ENCODE measurements at regions not wholly inside any gene's neighbourhood (a gene's known extent, or its start where the extent isn't known, plus 50 kb on each side); places are given as distances from the start of the nearest gene placed in this dataset.

- H3K36me3 Mint-ChIP-seq (ENCODE audit: low read depth), result no peaks in the 10 kb centered on the region
- H3K27me3 Mint-ChIP-seq (ENCODE audit: low read depth), result no peaks in the 10 kb centered on the region
- no peak overlapping the region for H3K4me3 Mint-ChIP-seq
- no peaks in the 10 kb centered on the region for H3K9me3 Mint-ChIP-seq (ENCODE audit: insufficient read depth)
- no peak for ATAC-seq
- POLR2A ChIA-PET, result no interaction called here
- H3K27ac Mint-ChIP-seq, result no peak overlapping the region
- CTCF ChIA-PET, result no interaction called here
- no peak for DNase-seq
- H3K4me1 Mint-ChIP-seq (ENCODE audit: low read depth), result no peaks in the 10 kb centered on the region
Measured at GRCh38 chr10:52651293-52651692, 121.3 kb downstream of the MBL2 start.

GRCh38 chr10:52652431-52653262 lies 119.9 kb downstream of the MBL2 start:
- ATAC-seq, result no peak
- no peak overlapping the region for H3K27ac Mint-ChIP-seq
- ChIA-PET CTCF (interaction anchor here (1.1 kb wide), 1 partner anchor 8 kb away, joined by 4 read pairs; no protein-coding TSS in a partner anchor), POLR2A (no interaction called here)
- no peak for DNase-seq
- H3K27me3 Mint-ChIP-seq (ENCODE audit: low read depth), result no peaks in the 10 kb centered on the region
- H3K4me3 Mint-ChIP-seq, result no peak overlapping the region
- H3K36me3 Mint-ChIP-seq (ENCODE audit: low read depth), result no peaks in the 10 kb centered on the region
- no peaks in the 10 kb centered on the region for H3K9me3 Mint-ChIP-seq (ENCODE audit: insufficient read depth)
- no peaks in the 10 kb centered on the region for H3K4me1 Mint-ChIP-seq (ENCODE audit: low read depth)

DNA sequence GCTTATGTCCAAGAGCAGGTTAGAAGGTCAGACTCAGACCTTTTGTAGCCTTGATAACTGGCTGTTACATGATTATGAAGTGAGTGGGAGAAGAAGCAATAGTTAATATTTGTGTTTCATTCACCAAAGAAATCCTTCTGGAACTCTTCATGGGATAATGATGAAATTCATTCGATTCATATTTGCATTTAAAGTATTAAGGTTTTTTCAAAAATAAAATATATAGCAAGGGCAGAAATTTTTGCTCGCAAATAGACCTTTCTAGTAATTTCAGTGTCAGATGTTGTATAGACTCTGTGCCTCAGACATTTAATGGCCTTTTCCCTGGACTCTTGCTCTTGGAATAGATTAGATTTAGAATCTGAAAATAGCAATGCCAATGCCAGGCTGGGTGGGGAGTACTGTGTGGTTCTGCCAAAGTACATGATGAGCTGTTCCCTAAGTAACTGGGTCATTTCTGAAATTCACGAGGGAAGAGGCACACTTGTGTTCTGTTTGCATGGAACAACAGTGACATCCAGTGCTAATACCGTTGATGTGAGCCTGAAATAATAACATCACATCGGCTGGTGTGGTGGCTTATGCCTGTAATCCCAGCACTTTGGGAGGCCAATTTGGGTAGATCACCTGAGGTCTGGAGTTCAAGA lies 119.2 kb downstream of the MBL2 start:
- H3K27me3 Mint-ChIP-seq (ENCODE audit: low read depth), result no peaks in the 10 kb centered on the region
- no peaks in the 10 kb centered on the region for H3K36me3 Mint-ChIP-seq (ENCODE audit: low read depth)
- POLR2A ChIA-PET, result no interaction called here
- H3K27ac Mint-ChIP-seq, result no peak overlapping the region
- H3K4me3 Mint-ChIP-seq, result no peak overlapping the region
- ATAC-seq, result no peak
- CTCF ChIA-PET, result interaction anchor here (1.1 kb wide), 1 partner anchor 9 kb away, joined by 4 read pairs; no protein-coding TSS in a partner anchor
- no peaks in the 10 kb centered on the region for H3K4me1 Mint-ChIP-seq (ENCODE audit: low read depth)
- DNase-seq, result no peak
- no peaks in the 10 kb centered on the region for H3K9me3 Mint-ChIP-seq (ENCODE audit: insufficient read depth)

GRCh38 chr10:52654201-52654600 lies 118.4 kb downstream of the MBL2 start:
- no peak overlapping the region for H3K4me3 Mint-ChIP-seq
- ChIA-PET POLR2A (no interaction called here), CTCF (interaction anchor here (1.1 kb wide), 1 partner anchor 10 kb away, joined by 4 read pairs; no protein-coding TSS in a partner anchor)
- H3K27me3 Mint-ChIP-seq (ENCODE audit: low read depth), result no peaks in the 10 kb centered on the region
- ATAC-seq (no peak), DNase-seq (no peak)
- no peaks in the 10 kb centered on the region for H3K36me3 Mint-ChIP-seq (ENCODE audit: low read depth)
- no peak overlapping the region for H3K27ac Mint-ChIP-seq
- no peaks in the 10 kb centered on the region for H3K9me3 Mint-ChIP-seq (ENCODE audit: insufficient read depth)
- H3K4me1 Mint-ChIP-seq (ENCODE audit: low read depth), result no peaks in the 10 kb centered on the region

- DNase-seq, result no peak
- H3K27ac Mint-ChIP-seq, result no peak overlapping the region
- no peaks in the 10 kb centered on the region for H3K4me1 Mint-ChIP-seq (ENCODE audit: low read depth)
- ATAC-seq, result no peak
- H3K9me3 Mint-ChIP-seq (ENCODE audit: insufficient read depth), result no peaks in the 10 kb centered on the region
- H3K4me3 Mint-ChIP-seq, result no peak overlapping the region
- POLR2A ChIA-PET, result no interaction called here
- no peaks in the 10 kb centered on the region for H3K27me3 Mint-ChIP-seq (ENCODE audit: low read depth)
- CTCF ChIA-PET, result no interaction called here
- no peaks in the 10 kb centered on the region for H3K36me3 Mint-ChIP-seq (ENCODE audit: low read depth)
Measured at GRCh38 chr10:52658112-52658511, 114.5 kb downstream of the MBL2 start.

DNA sequence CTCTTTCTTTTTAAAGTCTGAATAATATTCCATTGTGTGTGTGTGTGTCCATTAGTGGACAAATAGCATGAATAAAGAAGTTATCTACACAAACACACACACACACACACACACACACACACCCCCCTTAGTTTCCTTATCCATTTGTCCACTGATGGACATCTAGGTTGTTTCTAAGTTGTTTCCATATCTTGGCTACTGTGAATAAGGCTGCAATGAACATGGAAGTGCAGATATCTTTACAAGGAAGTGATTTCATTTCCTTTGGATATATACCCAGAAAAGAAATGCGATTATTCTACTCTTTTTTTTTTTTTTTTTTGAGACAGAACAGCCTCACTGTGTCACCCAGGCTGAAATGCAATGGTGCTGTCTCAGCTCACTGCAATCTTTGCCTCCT lies 113.5 kb downstream of the MBL2 start:
- Mint-ChIP-seq H3K9me3 (ENCODE audit: insufficient read depth) (no peaks in the 10 kb centered on the region), H3K4me3 (no peak overlapping the region), H3K36me3 (ENCODE audit: low read depth) (no peaks in the 10 kb centered on the region), H3K27me3 (ENCODE audit: low read depth) (no peaks in the 10 kb centered on the region), H3K27ac (no peak overlapping the region), H3K4me1 (ENCODE audit: low read depth) (no peaks in the 10 kb centered on the region)
- ChIA-PET CTCF (no interaction called here), POLR2A (no interaction called here)
- ATAC-seq, result no peak
- DNase-seq, result no peak

DNA sequence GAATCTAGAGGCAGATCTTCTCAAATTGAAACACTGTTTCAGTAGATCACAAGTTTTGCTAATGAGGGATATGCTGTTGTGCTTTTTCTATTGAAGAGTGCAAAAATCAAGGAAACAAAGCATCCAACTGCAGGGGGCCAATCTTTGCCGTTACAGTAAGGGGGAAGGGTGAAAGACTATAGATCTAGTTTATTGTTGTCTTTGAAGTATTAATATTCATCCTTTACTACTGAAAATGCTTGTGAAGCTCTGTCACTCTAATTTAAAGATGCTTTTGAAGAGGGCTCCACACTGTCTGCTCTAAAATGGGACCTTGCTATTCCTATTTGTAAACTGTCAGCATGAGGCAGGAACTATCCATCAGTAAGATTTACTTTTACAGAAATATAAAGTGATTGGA lies 110.3 kb downstream of the MBL2 start:
- H3K27ac Mint-ChIP-seq, result no peak overlapping the region
- ChIA-PET POLR2A (no interaction called here), CTCF (no interaction called here)
- H3K4me3 Mint-ChIP-seq, result no peak overlapping the region
- no peak for ATAC-seq
- H3K9me3 Mint-ChIP-seq (ENCODE audit: insufficient read depth), result no peaks in the 10 kb centered on the region
- H3K36me3 Mint-ChIP-seq (ENCODE audit: low read depth), result no peaks in the 10 kb centered on the region
- H3K4me1 Mint-ChIP-seq (ENCODE audit: low read depth), result no peaks in the 10 kb centered on the region
- no peaks in the 10 kb centered on the region for H3K27me3 Mint-ChIP-seq (ENCODE audit: low read depth)
- no peak for DNase-seq

DNA sequence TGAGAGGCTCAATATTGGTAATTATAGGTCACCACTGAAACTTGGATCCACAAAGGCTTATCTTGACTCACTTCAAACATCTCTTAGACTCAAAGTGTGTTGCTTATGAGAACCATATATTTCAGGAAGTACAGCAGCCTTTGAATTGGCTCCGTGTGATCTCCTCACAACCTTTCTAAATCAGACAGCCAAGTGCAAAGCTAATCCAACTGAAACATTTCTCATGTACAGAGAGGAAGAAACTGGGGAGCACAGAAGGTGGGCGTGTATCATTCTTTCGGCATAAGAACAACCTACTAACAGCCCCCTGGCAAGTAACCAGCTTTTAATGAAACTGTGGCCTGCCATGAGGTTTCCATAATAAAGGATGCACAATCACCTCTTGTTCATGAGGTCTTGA lies 109.4 kb downstream of the MBL2 start:
- Mint-ChIP-seq H3K27ac (no peak overlapping the region), H3K36me3 (ENCODE audit: low read depth) (no peaks in the 10 kb centered on the region), H3K4me1 (ENCODE audit: low read depth) (no peaks in the 10 kb centered on the region), H3K9me3 (ENCODE audit: insufficient read depth) (no peaks in the 10 kb centered on the region), H3K4me3 (no peak overlapping the region), H3K27me3 (ENCODE audit: low read depth) (no peaks in the 10 kb centered on the region)
- CTCF ChIA-PET, result no interaction called here
- ATAC-seq, result no peak
- POLR2A ChIA-PET, result no interaction called here
- no peak for DNase-seq

- ATAC-seq, result no peak
- POLR2A ChIA-PET, result no interaction called here
- Mint-ChIP-seq H3K27ac (no peak overlapping the region), H3K4me3 (no peak overlapping the region), H3K9me3 (ENCODE audit: insufficient read depth) (no peaks in the 10 kb centered on the region), H3K27me3 (ENCODE audit: low read depth) (no peaks in the 10 kb centered on the region), H3K36me3 (ENCODE audit: low read depth) (no peaks in the 10 kb centered on the region), H3K4me1 (ENCODE audit: low read depth) (no peaks in the 10 kb centered on the region)
- CTCF ChIA-PET, result no interaction called here
- no peak for DNase-seq
Measured at GRCh38 chr10:52664629-52665028, 108.0 kb downstream of the MBL2 start.

DNA sequence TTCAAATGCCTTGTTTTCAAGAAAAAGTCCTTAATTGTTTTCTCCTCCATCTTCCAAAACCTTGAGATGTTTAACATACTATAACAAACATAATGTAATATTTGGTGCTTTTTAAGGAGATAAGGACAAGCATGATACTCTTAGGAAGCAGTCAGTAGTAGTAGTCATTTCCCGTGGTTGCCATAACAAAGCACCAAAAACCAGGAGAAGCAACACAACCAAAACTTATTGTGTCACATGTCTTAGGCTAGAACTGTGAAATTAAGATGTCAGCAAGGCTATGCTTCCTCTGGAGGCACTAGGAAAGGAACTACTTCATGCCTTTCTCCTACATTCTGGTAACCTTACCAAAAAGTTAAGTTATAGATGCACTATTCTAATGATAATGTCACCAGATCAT lies 106.8 kb downstream of the MBL2 start:
- CTCF ChIA-PET, result no interaction called here
- POLR2A ChIA-PET, result no interaction called here
- Mint-ChIP-seq H3K36me3 (ENCODE audit: low read depth) (no peaks in the 10 kb centered on the region), H3K4me3 (no peak overlapping the region), H3K27me3 (ENCODE audit: low read depth) (no peaks in the 10 kb centered on the region), H3K4me1 (ENCODE audit: low read depth) (no peaks in the 10 kb centered on the region), H3K9me3 (ENCODE audit: insufficient read depth) (no peaks in the 10 kb centered on the region), H3K27ac (no peak overlapping the region)
- ATAC-seq, result no peak
- DNase-seq, result no peak

DNA sequence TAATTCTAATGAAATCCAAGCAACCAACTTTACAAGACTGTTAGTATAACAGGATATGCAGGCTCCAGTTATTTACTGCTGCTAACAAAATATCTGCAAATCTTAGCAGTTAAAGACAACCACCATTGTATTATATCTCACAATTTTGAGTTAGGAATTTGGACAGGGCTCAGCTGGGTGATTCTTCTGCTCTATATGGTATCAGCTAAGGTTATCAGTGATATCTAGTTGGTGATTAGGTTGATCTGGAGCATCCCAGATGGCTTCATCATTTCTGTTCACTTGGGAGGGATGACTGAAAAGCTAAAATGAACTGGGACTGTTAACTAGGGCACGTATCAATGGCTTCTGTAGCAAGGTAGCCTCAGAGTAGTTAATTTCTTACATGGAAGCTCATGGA lies 105.7 kb downstream of the MBL2 start:
- DNase-seq (no peak), ATAC-seq (no peak)
- Mint-ChIP-seq H3K36me3 (ENCODE audit: low read depth) (no peaks in the 10 kb centered on the region), H3K4me3 (no peak overlapping the region), H3K9me3 (ENCODE audit: insufficient read depth) (peaks cover 7% of the 10 kb centered on the region), H3K4me1 (ENCODE audit: low read depth) (no peaks in the 10 kb centered on the region), H3K27ac (no peak overlapping the region), H3K27me3 (ENCODE audit: low read depth) (no peaks in the 10 kb centered on the region)
- POLR2A ChIA-PET, result no interaction called here
- CTCF ChIA-PET, result no interaction called here

- ATAC-seq (no peak), DNase-seq (no peak)
- H3K4me3 Mint-ChIP-seq, result no peak overlapping the region
- peaks cover 7% of the 10 kb centered on the region for H3K9me3 Mint-ChIP-seq (ENCODE audit: insufficient read depth)
- H3K4me1 Mint-ChIP-seq (ENCODE audit: low read depth), result no peaks in the 10 kb centered on the region
- H3K27me3 Mint-ChIP-seq (ENCODE audit: low read depth), result no peaks in the 10 kb centered on the region
- CTCF ChIA-PET, result no interaction called here
- POLR2A ChIA-PET, result no interaction called here
- no peaks in the 10 kb centered on the region for H3K36me3 Mint-ChIP-seq (ENCODE audit: low read depth)
- H3K27ac Mint-ChIP-seq, result no peak overlapping the region
Measured at GRCh38 chr10:52668024-52668423, 104.6 kb downstream of the MBL2 start.

- Mint-ChIP-seq H3K36me3 (ENCODE audit: low read depth) (no peaks in the 10 kb centered on the region), H3K4me1 (ENCODE audit: low read depth) (no peaks in the 10 kb centered on the region), H3K9me3 (ENCODE audit: insufficient read depth) (peaks cover 7% of the 10 kb centered on the region), H3K4me3 (no peak overlapping the region), H3K27me3 (ENCODE audit: low read depth) (no peaks in the 10 kb centered on the region), H3K27ac (no peak overlapping the region)
- ChIA-PET POLR2A (no interaction called here), CTCF (no interaction called here)
- DNase-seq (no peak), ATAC-seq (no peak)
Measured at GRCh38 chr10:52672880-52673279, 99.7 kb downstream of the MBL2 start.
